ENCODE measurements at regions not wholly inside any gene's neighbourhood (a gene's known extent, or its start where the extent isn't known, plus 50 kb on each side); places are given as distances from the start of the nearest gene placed in this dataset.

DNA sequence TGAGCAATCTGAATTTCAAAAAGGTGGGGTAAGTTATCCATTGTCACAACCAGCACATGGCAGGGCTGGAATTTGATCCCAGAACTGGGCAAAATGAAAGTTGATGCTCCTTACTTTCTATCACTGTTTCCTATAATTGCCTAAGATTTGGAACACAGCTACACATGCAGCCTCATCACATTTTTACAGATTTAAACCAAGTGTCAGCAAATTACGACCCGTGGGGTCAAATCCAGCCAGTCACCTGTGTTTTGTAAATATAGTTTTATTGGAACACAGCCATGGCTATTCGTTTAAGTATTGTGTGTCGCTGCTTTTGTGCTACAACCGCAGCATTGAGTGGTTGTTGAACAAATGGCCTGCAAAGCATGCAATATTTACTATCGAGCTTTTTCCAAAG is 94.3 kb downstream of the SREK1 start:
- TF ChIP-seq CTCF (IDR thresholded peaks at IDR 0.05; ENCODE audit: low read length) (no peak), EZH2 (IDR thresholded peaks at IDR 0.05; ENCODE audit: borderline replicate concordance, low read length) (no peak)
